ENCODE measurements at regions not wholly inside any gene's neighbourhood (a gene's known extent, or its start where the extent isn't known, plus 50 kb on each side); places are given as distances from the start of the nearest gene placed in this dataset.

DNA sequence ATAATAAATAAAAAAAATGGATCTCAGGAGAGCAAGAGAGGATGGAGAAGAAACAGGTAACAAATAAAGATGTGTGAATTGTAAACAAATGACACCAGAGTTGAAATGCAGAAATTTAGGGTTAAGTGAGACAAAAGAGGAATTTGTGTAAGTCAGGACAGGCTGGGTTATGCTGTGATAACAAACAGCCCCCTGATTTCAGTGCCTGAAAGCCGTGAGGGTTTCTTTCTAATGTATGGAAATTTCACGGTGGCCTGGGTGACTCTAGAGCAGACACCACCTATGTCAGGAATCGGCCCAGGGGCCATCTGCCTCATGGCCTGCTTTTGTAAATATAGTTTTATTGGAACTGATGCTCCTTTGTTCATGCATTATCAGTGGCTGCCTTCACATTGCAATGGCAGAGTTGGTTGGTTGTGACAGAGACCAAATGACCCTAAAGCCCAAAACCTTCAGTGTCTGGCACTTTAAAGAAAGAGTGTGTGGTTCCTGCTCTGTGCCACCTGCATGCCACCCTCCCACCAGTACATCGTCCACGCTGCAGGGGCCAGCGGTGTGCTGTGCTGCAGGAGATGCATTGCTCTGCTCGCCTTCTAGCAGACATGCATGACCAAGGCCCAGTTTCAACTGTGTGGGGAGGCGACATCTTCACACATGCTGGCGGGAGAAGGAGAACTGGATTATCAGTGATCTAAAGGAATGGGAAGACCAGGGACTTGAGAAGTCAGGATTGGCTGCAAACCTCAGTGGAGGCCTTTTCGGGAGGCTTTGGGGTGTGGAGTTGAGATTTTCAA lies 221.2 kb upstream of the APCDD1 start:
- TF ChIP-seq, protein P1, sequence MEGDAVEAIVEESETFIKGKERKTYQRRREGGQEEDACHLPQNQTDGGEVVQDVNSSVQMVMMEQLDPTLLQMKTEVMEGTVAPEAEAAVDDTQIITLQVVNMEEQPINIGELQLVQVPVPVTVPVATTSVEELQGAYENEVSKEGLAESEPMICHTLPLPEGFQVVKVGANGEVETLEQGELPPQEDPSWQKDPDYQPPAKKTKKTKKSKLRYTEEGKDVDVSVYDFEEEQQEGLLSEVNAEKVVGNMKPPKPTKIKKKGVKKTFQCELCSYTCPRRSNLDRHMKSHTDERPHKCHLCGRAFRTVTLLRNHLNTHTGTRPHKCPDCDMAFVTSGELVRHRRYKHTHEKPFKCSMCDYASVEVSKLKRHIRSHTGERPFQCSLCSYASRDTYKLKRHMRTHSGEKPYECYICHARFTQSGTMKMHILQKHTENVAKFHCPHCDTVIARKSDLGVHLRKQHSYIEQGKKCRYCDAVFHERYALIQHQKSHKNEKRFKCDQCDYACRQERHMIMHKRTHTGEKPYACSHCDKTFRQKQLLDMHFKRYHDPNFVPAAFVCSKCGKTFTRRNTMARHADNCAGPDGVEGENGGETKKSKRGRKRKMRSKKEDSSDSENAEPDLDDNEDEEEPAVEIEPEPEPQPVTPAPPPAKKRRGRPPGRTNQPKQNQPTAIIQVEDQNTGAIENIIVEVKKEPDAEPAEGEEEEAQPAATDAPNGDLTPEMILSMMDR (IDR thresholded peaks at IDR 0.05; ENCODE audit: borderline replicate concordance, insufficient read depth, low read depth, low read length), result no peak
- H3K4me3 ChIP-seq (ENCODE audit: low read depth, low read length), result no peak overlapping the region

DNA sequence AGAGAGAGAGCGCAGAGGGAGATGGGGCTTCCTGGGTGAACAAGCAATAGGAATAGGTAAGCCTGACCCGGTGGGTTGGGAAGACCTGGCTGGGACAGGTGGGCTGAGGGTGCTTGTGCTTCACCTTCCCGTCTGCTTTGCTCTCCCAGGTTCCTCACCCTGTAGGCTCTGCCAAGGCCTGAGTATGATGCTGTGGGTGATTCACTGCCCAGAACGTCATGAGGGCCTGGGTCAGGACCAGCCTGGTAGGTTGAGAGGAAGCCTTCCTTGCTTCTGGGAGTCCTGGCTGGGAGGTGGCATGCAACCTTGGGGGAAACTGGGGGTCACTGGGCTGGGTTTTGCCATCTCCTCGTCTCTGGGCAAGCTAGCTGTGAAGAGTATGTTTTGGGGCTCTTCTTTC lies 220.2 kb upstream of the APCDD1 start:
- H3K4me3 ChIP-seq (ENCODE audit: low read depth, low read length), result no peak overlapping the region
- TF ChIP-seq, protein P1 (IDR thresholded peaks at IDR 0.05; ENCODE audit: borderline replicate concordance, insufficient read depth, low read depth, low read length), result no peak

DNA sequence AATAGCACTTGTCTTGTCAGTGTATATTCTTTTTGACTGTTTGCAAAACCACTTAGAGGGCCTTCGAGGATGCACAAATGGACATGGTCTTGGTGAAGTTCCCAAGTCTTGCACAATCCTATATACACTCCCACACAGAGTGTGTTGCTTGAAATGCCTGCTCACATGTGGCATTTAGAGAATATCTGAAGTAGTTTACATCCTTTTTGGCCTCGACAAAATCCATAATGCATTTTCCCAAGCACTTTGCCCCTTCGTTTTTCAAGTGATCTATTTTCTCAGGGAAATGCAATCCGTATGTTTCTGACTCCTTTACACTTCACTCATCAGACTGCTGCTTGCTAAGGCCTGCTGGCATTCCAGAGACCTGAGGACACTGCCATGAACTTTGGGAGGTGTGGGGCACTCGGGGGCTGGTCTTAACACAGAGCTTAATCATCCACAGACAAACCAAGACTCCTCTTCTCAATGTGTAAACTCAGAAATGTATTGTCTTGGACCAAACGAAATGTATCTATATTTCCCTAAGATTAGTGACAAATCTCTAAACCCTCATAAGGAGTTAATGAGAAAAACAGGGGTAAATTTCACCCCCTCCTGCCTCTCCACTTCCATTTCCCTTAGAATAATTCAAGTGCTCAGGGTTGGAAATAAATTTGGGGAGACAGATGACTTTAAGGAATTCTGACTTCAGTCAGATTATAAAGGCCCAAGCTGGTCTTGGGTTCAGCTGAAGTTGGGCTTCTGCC lies 219.3 kb upstream of the APCDD1 start:
- TF ChIP-seq, protein P1 (IDR thresholded peaks at IDR 0.05; ENCODE audit: borderline replicate concordance, insufficient read depth, low read depth, low read length), result no peak

GRCh38 chr18:10235661-10235952 lies 218.8 kb upstream of the APCDD1 start:
- TF ChIP-seq, protein P1 (IDR thresholded peaks at IDR 0.05; ENCODE audit: borderline replicate concordance, insufficient read depth, low read depth, low read length), result no peak
- no peak overlapping the region for H3K4me3 ChIP-seq (ENCODE audit: low read depth, low read length)

More for the DNA sequence above, 219.3 kb upstream of the APCDD1 start:
- no peak overlapping the region for H3K4me3 ChIP-seq (ENCODE audit: low read depth, low read length)

DNA sequence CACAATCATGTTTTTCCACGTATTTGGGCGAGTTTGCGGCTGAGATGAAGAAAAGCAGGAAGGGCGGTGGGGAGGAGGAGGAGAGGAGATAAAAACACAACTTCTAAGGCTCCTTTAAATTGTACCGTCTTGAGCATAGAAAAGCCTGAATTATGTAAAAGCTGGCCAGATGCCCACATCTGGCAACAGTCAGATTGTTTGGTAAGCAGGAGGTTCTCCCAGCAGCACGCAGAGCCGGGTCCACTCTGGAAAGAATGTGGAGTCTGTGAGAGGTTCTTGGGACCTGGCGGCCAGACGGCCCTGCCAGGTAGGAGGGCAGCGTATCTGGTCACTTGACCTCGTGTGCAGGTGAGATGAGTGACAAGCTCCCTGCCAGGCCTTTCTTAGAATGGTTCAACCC lies 215.3 kb upstream of the APCDD1 start:
- H3K4me3 ChIP-seq (ENCODE audit: low read depth, low read length), result no peak overlapping the region
- TF ChIP-seq, protein P1 (IDR thresholded peaks at IDR 0.05; ENCODE audit: borderline replicate concordance, insufficient read depth, low read depth, low read length), result no peak

- H3K4me3 ChIP-seq (ENCODE audit: low read depth, low read length), result no peak overlapping the region
- TF ChIP-seq, protein P1 (IDR thresholded peaks at IDR 0.05; ENCODE audit: borderline replicate concordance, insufficient read depth, low read depth, low read length), result no peak
These were observed 214.3 kb upstream of the APCDD1 start for GRCh38 chr18:10239991-10240634.
